ENCODE measurements at regions not wholly inside any gene's neighbourhood (a gene's known extent, or its start where the extent isn't known, plus 50 kb on each side); places are given as distances from the start of the nearest gene placed in this dataset.
"Not testable (repeated sequence)": the region's sequence is repeated elsewhere in the genome, so short reads cannot be mapped to it uniquely, and the experiment has no call there.

- H3K36me3 ChIP-seq (replicated peaks); H3K9me3 ChIP-seq; H3K4me1 ChIP-seq; H3K27me3 ChIP-seq (ENCODE audit: low read depth); in situ Hi-C loops (cut with MboI; ENCODE audit: low sequenced_read_pairs); DNase-seq (ENCODE audit: low spot score in 2 of 2); H3K4me3 ChIP-seq: not testable (repeated sequence)
Measured at GRCh38 chr2:110287817-110288216, 75.5 kb upstream of the MTLN start.

- H3K9me3 ChIP-seq; DNase-seq (ENCODE audit: low spot score in 2 of 2); H3K4me1 ChIP-seq; H3K4me3 ChIP-seq; H3K27me3 ChIP-seq (ENCODE audit: low read depth); H3K36me3 ChIP-seq (replicated peaks); in situ Hi-C loops (cut with MboI; ENCODE audit: low sequenced_read_pairs): not testable (repeated sequence)
Measured at GRCh38 chr2:110287253-110287652, 74.9 kb upstream of the MTLN start.

GRCh38 chr2:110285002-110285401 lies 72.7 kb upstream of the MTLN start:
- H3K4me3 ChIP-seq; H3K27me3 ChIP-seq (ENCODE audit: low read depth); H3K4me1 ChIP-seq; in situ Hi-C loops (cut with MboI; ENCODE audit: low sequenced_read_pairs); H3K36me3 ChIP-seq (replicated peaks); DNase-seq (ENCODE audit: low spot score in 2 of 2); H3K9me3 ChIP-seq: not testable (repeated sequence)

DNA sequence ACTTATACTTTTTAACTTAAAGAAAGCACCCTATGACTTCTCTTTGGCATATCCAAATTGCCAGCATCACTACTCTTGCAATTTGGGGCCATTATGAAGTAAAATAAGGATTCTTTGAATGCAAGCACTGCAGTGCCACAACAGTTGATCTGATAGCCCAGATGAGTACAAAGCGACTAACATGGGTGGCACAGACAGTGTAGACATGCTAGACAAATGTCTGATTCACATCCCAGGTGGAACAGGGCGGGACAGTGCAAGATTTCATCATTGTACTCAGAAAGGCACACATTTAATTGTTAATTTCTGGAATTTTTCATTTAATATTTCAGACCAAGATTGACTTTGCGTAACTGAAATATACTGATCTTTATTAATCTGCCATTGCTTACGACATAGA lies 68.5 kb upstream of the MTLN start:
- H3K27me3 ChIP-seq (ENCODE audit: low read depth); in situ Hi-C loops (cut with MboI; ENCODE audit: low sequenced_read_pairs); H3K4me3 ChIP-seq; H3K36me3 ChIP-seq (replicated peaks); H3K4me1 ChIP-seq; DNase-seq (ENCODE audit: low spot score in 2 of 2); H3K9me3 ChIP-seq: not testable (repeated sequence)

GRCh38 chr2:110277054-110277453 lies 64.7 kb upstream of the MTLN start:
- DNase-seq (ENCODE audit: low spot score in 2 of 2); H3K27me3 ChIP-seq (ENCODE audit: low read depth); H3K4me3 ChIP-seq; H3K9me3 ChIP-seq; H3K36me3 ChIP-seq (replicated peaks); H3K4me1 ChIP-seq; in situ Hi-C loops (cut with MboI; ENCODE audit: low sequenced_read_pairs): not testable (repeated sequence)

DNA sequence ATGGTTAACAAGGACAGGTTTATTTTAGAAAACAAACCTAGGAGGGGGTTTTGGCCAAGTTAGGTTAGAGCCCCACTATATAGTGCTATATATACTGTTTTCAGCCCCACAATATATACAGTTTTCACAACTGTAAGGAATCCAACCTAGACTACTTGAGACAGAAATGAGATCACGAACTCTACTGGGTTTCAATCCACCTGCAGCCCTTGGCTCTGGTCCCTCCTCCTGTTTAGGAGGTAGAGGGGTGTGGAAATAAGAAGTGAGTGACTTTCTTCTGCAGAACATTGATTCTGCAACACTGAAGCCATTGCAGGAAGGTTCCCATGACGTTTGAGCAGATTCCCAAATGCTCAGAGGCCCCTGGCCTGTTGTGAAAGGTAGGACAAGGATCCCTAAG lies 63.7 kb upstream of the MTLN start:
- H3K36me3 ChIP-seq (replicated peaks); H3K4me3 ChIP-seq; H3K9me3 ChIP-seq; in situ Hi-C loops (cut with MboI; ENCODE audit: low sequenced_read_pairs); H3K4me1 ChIP-seq; H3K27me3 ChIP-seq (ENCODE audit: low read depth); DNase-seq (ENCODE audit: low spot score in 2 of 2): not testable (repeated sequence)

DNA sequence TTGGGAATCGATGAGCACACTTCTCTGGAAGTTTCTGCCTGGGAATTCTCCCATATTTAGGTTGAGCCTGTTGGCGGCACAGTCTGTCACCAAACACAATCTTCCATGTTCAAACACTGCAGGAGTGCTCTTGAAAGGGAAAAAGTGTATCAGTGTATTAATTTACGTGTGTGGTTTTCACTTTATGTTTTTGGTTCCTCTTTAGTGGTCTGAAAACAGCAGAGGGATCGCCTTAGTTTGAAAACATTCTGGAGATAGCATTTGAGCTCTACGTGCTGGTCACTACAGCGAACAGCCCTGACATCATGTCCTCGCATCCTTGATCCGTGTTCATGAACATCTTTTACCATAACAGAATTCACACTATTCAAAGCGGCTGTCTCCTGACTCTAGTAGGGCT lies 57.3 kb upstream of the MTLN start:
- DNase-seq (ENCODE audit: low spot score in 2 of 2); H3K36me3 ChIP-seq (replicated peaks); in situ Hi-C loops (cut with MboI; ENCODE audit: low sequenced_read_pairs); H3K9me3 ChIP-seq; H3K4me1 ChIP-seq; H3K27me3 ChIP-seq (ENCODE audit: low read depth); H3K4me3 ChIP-seq: not testable (repeated sequence)

GRCh38 chr2:110267828-110268407 lies 55.6 kb upstream of the MTLN start:
- H3K27me3 ChIP-seq (ENCODE audit: low read depth); H3K9me3 ChIP-seq; in situ Hi-C loops (cut with MboI; ENCODE audit: low sequenced_read_pairs); H3K4me1 ChIP-seq; H3K36me3 ChIP-seq (replicated peaks); H3K4me3 ChIP-seq: not testable (repeated sequence)
- peak in 1 of 2 experiments; percentile 41 for DNase-seq (ENCODE audit: low spot score in 2 of 2)

- H3K4me3 ChIP-seq; H3K4me1 ChIP-seq; H3K27me3 ChIP-seq (ENCODE audit: low read depth); H3K9me3 ChIP-seq; in situ Hi-C loops (cut with MboI; ENCODE audit: low sequenced_read_pairs); H3K36me3 ChIP-seq (replicated peaks); DNase-seq (ENCODE audit: low spot score in 2 of 2): not testable (repeated sequence)
Measured at GRCh38 chr2:110264804-110265203, 52.5 kb upstream of the MTLN start.

DNA sequence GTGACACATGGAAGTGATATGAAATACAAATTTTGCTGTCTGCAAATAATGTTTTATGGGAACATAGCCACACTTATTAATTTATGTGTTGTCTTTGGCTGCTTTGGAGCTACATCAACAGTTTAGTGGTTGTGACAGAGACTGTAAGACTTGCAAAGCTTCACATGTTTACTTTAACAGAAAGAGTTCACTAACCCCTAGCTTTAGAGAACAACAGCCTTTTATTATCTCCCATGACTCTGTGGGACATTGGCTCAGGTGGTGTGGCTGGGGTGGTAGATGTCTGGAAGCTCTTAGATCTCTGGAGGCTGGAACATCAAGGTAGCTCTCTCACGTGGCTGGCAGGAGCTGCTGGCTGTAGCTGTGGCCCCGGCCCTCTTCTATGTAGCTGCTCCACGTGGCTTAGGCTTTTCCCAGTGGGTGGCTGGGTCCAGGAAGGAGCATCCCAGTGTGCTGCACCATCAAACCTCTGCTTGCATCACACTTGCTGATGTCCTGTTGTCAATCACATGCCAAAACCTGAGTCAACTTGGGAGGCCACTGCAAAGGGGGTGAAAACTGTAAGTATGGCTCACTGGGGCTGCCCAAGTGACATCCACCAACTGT lies 51.8 kb upstream of the MTLN start:
- H3K9me3 ChIP-seq; H3K4me3 ChIP-seq; H3K36me3 ChIP-seq (replicated peaks); H3K4me1 ChIP-seq; in situ Hi-C loops (cut with MboI; ENCODE audit: low sequenced_read_pairs); DNase-seq (ENCODE audit: low spot score in 2 of 2); H3K27me3 ChIP-seq (ENCODE audit: low read depth): not testable (repeated sequence)

- H3K27me3 ChIP-seq (ENCODE audit: low read depth); H3K9me3 ChIP-seq; H3K4me1 ChIP-seq; H3K4me3 ChIP-seq; H3K36me3 ChIP-seq (replicated peaks); DNase-seq (ENCODE audit: low spot score in 2 of 2); in situ Hi-C loops (cut with MboI; ENCODE audit: low sequenced_read_pairs): not testable (repeated sequence)
Measured at GRCh38 chr2:110263462-110263861, 51.1 kb upstream of the MTLN start.
